ENCODE measurements at regions not wholly inside any gene's neighbourhood (a gene's known extent, or its start where the extent isn't known, plus 50 kb on each side); places are given as distances from the start of the nearest gene placed in this dataset.
"Not testable (repeated sequence)": the region's sequence is repeated elsewhere in the genome, so short reads cannot be mapped to it uniquely, and the experiment has no call there.

DNA sequence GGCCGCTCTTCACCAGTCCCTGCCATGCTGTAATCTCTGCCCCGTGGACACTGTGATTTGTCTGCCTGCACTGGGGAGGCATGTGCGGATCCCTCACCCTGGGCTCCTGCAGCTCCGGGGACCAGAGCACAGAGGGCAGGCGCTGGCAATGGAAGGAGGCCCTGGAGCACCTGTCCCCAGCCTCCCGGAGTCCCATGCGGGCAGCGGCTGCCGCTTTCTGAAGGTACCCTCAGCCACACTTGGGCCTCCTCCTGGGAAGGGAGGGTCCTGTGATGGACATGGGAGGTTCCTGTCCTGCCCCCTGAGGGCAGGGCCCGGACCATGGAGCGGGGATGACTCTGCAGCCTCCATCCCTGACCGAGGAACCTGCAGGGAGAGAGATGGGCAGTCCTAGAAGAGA lies 297.4 kb upstream of the SFSWAP start:
- TF ChIP-seq, protein P1, sequence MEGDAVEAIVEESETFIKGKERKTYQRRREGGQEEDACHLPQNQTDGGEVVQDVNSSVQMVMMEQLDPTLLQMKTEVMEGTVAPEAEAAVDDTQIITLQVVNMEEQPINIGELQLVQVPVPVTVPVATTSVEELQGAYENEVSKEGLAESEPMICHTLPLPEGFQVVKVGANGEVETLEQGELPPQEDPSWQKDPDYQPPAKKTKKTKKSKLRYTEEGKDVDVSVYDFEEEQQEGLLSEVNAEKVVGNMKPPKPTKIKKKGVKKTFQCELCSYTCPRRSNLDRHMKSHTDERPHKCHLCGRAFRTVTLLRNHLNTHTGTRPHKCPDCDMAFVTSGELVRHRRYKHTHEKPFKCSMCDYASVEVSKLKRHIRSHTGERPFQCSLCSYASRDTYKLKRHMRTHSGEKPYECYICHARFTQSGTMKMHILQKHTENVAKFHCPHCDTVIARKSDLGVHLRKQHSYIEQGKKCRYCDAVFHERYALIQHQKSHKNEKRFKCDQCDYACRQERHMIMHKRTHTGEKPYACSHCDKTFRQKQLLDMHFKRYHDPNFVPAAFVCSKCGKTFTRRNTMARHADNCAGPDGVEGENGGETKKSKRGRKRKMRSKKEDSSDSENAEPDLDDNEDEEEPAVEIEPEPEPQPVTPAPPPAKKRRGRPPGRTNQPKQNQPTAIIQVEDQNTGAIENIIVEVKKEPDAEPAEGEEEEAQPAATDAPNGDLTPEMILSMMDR (conservative IDR thresholded peaks at IDR 0.05), result no peak
- TF ChIP-seq ZFX (IDR thresholded peaks at IDR 0.05), result no peak
- H3K27ac ChIP-seq, result no peak overlapping the region

DNA sequence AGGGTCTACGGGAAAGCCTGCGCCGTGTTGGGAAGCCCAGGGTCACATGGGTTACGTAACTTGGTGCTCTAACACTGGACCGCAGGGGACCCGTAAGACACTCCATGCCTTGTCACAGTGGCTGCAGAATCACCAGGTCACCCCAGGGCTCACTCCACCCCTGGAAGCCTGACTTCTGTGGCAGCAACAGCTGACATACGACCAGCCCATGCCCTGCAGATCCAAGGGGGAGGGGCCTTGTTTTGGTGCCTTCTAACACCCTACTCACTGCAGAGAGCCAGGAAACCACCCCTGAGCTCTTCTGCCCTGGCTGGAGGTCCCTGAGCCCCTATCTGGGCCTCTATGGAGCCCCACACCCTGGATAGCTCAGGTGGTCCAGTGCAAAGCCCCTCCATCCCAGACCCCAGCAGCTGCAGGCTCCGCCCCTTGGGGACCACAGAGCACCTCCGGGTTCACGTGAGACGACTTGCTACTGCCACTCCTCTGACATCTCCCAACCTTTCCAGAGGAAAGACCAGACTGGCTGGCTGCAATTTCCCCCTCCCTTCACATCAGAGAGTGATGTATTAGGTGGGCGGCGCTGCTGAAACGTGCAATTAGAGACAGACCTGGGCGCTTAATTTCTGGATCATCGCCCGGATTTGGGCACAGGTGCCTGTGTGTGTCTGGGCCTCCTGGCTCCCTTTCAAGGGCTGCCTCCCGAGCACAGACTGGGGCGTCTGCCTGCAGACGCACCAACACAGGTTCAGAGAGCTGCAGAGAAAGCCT lies 296.6 kb upstream of the SFSWAP start:
- not testable (repeated sequence) for H3K27ac ChIP-seq

DNA sequence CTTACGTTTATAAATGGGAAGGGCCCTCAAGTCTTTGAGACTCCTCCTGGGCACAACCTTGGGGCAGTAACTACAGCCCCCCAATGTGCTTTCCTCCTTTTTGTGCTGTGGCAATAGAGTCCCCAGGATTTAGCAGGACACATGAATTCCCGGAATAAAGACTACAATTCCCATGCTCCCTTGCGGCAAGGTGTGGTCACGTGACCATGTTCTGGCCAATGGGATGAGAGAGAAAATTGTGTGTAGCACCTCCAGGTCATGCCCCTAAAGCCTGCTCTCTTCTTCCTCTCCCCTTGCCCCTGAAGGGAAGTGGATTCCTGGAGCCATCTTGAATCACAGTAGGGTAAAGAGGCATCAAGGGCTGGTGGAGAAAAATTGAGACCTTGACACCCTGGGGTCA lies 295.1 kb upstream of the SFSWAP start:
- no peak for TF ChIP-seq ZFX (IDR thresholded peaks at IDR 0.05)
- TF ChIP-seq, protein P1 (conservative IDR thresholded peaks at IDR 0.05), result no peak
- no peak overlapping the region for H3K27ac ChIP-seq

DNA sequence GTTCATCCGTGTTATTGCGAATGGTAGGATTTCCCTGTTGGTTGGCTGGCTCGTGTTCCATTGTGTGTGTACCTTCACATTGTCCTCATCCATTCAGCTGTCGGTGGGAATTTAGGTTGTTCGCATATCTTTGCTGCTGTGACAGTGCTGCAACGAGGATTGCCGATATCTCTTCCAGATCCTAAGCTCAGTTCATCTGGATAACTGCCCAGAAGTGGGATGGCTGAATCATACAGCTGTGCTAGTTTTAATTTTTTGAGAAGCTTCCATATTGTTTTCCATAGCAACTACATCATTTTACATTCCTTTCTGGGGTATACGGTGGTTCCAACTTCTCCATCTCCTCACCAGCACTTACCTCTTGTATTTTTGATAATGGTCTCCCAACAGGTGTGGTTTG lies 292.8 kb upstream of the SFSWAP start:
- H3K27ac ChIP-seq, result no peak overlapping the region
- TF ChIP-seq, protein P1 (conservative IDR thresholded peaks at IDR 0.05), result no peak
- no peak for TF ChIP-seq ZFX (IDR thresholded peaks at IDR 0.05)

DNA sequence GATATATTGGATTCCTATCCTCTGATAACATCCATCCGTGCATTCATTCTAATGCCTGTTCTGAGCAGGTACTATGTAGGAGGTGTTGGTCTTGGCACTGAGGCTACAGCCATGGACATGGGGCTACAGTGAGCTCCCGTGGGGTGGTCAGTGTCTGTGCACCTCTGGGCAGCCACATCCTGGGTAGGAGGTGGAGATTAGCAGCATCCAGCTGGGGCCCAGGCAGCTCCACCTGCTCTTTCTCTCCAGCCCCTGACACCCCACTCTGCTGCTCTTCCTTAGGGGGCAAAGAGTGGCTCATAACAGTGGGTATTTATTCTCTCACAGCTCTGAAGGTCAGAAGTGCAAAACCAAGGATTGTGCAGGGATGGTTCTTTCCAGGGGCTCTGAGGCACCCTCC lies 292.0 kb upstream of the SFSWAP start:
- H3K27ac ChIP-seq, result no peak overlapping the region

DNA sequence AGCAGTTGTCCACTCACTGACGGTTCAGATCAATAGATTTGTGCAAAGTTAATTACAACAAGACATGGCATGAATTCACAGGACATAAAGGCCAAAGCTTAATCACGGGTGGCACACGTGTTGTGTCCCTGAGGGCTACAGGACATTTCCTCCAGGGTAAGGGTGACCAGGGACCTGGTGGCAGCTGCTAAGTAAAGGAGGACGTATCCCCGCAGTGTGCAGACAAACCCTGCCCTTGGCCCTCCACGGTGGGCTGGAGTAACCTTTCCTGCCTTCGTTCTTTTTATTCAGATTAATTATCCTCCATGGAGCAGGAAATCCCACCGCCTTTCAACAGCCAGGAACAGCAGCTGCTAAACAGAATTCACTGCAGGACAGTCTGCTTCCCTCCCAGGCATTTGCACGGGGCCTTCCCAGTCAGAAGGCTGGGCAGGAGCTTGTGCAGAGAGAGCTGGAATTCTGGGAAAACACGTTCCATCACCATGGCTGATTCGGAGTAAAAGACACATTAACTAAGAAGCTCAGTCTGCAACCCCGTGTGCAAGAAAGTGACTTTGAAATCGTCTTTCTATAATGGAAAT lies 289.9 kb upstream of the SFSWAP start:
- no peak overlapping the region for H3K27ac ChIP-seq
- TF ChIP-seq, protein P1 (conservative IDR thresholded peaks at IDR 0.05), result no peak
- TF ChIP-seq ZFX (IDR thresholded peaks at IDR 0.05), result no peak

More for the DNA sequence above, 292.0 kb upstream of the SFSWAP start:
- TF ChIP-seq, protein P1 (conservative IDR thresholded peaks at IDR 0.05), result no peak
- TF ChIP-seq ZFX (IDR thresholded peaks at IDR 0.05), result no peak

DNA sequence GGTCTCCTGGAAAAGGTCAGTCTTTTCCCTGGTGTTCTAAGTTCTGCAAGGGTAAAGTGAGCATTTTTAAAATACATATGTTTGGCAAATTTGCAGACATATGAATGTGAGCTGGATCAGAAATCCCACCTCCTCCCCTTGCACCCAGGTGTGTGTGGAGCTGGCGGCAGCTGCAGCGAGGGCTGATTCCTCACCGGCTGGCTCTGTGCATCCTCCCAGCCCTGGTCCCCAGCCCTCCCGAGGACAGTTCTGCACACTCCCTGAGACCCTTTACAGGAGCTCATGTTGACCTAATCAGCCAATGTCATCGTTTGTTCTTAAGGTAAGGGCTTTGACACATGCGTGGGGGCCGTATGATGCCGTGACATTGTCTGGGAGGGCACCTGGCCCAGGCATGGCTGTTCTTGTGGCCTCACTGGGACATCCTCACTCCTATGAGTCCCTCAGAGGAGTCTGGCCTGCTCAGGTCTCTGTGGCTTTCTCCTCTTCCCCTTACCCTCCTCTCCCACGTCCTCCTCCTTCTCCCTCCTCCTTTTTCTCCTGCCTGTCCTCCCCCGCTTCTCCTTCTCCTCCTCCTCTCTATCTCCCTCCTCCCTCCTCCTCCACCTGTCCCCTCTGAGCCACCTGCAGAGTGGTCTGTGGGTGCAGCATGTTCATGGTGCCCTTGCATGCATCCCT lies 289.2 kb upstream of the SFSWAP start:
- TF ChIP-seq, protein P1 (conservative IDR thresholded peaks at IDR 0.05), result no peak
- no peak for TF ChIP-seq ZFX (IDR thresholded peaks at IDR 0.05)
- no peak overlapping the region for H3K27ac ChIP-seq
